GM21526 (cell line): ENCODE measurements at regions not wholly inside any gene's neighbourhood (a gene's known extent, or its start where the extent isn't known, plus 50 kb on each side); places are given as distances from the start of the nearest gene placed in this dataset.
A peak's percentile ranks its signal among the peaks of the same experiment; 100 is the strongest.

ENCODE experiments used
- ATAC-seq: cut with Tn5 transposase; IDR thresholded peaks from one replicate; pipeline ENCODE4 v1.9.1; 2021; ENCODE audit warnings: moderate library complexity; ENCODE audit not compliant: unreplicated experiment, low FRiP score

- ATAC-seq, result no peak
These were observed 51.0 kb downstream of the CCDC54 start for GRCh38 chr3:107428051-107428858.

DNA sequence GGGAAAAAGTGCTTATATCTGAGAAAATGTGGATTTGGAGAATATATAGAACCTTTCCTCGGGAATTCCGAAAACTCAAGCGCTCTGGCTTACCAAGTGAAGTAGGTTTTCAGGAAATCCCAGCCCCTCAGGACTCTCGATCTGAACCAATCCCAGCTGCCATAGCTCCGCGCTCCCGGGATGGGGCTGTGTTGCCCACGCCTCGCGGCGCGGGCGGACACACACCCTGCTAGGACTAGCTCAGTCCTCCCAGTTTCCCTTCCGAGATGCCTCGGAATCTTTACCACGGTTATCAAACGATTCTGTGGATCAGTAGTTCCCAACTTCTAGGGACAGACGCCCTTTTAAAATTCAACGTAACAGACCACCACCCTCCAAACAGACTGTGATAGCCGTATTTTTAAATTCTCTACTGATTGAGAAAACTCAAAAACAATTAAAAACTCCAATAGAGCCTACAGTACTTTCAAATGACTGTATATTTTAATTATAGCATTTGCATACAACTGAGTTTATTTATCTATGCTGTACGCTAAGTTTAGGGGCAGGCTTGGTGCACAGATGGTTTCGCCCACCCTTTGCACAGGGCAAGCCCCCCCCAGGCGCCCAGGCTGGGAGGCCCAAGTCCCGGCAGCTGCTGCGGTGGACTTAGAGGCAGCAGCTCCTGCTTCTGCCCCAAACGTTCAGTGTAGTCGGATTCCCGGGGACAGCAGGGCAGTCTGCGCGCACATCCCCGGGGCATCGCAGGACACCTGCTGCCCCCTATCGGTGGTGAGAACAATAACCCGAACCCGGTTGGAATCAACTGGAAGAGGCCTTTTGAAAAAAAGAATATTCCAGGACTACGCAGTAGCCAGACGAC is 52.3 kb downstream of the CCDC54 start:
- peak; percentile 62 for ATAC-seq

GRCh38 chr3:107430214-107430995 is 53.2 kb downstream of the CCDC54 start:
- ATAC-seq, result no peak

GRCh38 chr3:107430996-107431245 is 53.7 kb downstream of the CCDC54 start:
- peak; percentile 24 for ATAC-seq

DNA sequence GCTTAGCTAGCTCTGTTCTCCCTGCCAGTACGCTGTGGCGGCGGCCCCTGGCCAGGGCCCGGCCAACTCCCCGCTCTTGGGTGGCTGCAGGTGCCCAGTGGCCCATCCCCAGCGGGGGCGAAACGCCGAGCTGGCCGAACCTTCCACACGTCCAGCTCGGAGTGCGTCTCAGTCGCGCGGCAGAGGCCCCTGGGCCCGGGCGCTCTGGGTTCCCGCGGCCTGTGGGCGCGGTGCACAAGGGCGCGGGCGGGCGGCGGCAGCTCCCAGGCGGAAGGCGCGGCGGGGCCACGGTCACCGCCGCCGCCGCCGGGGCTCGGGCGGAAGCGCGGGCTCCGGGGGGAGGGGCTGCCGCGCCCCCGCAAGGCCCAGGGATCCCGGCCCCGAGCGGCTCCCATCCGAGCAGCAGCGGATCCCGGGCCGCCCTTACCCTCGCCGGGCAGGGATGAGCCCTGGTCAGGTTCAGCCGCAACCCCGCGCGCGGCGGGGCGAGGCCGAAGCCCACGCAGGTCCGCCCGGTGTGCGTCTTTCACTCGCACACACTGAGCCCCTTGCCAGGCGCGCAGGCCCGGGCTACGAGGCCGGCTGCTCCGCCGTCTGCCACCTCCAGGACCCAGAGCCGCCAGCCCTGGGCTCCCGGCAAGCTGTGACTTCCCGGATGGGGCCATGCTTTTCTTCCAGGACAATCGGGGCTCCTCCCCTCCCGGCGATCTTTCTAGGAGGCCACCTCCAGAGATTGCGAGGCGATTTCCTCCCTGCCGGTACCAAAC is 54.2 kb downstream of the CCDC54 start:
- peak; percentile 71 for ATAC-seq

DNA sequence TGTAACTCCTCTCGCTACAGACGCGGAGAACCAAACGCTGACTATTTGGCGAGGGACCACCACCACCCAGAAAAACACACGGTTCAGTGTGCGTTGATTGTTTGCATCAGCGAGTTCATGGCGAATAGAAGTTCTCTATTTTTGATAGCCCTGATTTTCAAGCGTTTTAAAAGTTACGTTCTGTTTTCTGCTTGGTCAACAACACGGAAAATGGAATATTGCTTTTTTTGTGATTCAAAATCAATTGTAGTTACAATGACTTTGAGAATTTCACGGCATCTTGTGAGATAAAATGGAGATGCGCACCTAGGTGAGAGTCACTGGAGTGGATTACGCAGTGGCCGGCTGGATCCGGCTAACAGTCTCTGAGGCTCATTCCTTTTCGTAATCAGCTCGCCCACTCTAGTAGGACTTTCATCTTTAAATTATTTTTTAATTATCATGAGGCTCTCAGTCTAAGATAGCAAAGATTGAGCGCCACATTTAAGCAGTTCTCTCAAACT is 54.8 kb downstream of the CCDC54 start:
- ATAC-seq, result no peak

DNA sequence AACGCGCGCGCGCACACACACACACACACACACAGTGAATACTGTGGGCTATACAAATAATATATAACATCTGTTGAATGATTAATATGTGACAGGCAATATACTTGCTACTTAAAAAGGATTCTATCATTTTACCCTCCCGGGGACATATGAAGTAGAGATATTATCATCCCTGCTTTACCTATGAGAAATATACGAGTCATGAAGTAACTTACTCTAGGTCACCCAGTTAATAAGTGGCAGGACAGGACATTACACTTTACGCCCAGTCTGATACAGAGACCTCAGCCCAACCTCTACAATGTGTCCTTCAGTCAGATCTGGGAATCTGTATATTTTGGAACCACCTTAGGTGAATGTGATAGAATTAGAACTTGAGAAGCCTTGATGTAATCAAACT is 55.4 kb downstream of the CCDC54 start:
- no peak for ATAC-seq

DNA sequence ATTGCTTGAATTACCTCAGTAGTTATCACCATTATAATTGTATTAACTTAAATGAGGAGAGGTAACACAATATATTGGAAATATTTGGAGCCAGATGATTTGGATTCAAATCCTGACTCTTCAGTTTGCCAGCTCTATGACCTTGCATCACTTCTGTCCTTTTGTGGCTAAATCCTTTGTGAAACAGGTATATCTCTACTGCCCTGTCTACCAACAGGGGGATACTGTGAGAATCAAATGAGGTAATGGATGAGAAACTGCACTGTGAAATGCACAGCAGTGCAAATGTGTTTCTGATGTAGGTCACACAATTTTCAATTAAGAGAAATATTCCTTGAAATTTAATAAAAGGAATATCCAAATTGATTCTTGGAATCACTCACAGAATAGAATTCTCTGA is 58.8 kb downstream of the CCDC54 start:
- no peak for ATAC-seq

GRCh38 chr3:107438671-107439070 is 61.4 kb downstream of the CCDC54 start:
- ATAC-seq, result no peak

DNA sequence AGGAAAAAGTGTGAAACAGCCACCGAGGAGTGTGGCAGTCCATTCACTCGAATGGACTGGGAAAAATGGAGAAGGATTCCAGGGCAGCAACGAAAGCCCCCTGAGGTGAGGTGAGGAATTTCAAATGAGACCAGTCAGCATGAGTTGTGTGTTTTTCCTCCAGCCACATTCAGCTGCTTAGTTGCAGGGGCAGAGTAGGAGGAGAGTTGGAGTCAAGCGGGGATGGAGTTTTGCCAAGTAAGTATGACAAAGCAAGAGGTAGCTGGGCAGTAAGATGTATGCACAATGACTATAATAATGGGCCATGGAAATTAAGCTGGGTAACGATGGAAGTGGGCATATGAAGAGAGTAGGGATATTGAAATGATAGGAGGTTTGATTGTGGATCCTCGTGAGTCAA is 64.4 kb downstream of the CCDC54 start:
- no peak for ATAC-seq

- no peak for ATAC-seq
These were observed 66.2 kb downstream of the CCDC54 start for GRCh38 chr3:107443461-107443860.

DNA sequence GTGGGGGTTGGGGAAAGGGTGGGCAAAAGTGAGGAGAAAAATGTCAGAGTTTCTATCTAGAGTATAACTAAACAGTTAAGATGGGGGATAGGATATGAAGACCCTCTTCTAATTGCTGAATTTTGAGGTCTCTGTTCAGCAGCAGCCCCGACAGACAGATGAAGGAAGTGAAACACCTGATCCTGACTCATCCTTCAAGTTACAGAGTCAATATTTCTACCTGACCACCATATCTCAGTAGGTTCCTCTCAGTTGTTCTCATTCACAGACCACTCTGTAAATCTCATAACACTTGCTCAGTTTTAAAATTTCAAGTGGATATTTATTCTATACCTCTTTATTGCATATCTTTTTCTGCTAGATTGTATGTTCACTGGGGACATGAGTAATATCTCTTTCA is 69.5 kb downstream of the CCDC54 start:
- no peak for ATAC-seq

- ATAC-seq, result no peak
These were observed 72.4 kb upstream of the BBX start for GRCh38 chr3:107450254-107450893.

DNA sequence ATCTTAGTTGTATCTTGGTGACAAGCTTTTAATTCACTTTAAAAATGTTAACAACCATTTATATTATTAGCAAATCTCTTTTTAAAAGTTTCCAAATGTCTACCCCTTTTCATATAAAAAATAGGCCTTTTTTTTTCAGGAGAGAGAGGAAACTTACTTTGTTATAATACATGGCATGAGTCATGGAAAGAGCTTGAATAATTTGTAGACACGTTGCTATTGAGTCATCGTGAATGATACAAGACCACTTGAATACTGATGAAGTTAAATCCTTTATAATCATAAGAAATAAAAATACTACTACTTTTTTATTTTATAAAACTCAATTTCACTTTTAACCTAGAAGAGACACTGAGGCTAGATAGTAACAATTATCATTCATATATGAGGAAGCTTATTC is 70.3 kb upstream of the BBX start:
- no peak for ATAC-seq

DNA sequence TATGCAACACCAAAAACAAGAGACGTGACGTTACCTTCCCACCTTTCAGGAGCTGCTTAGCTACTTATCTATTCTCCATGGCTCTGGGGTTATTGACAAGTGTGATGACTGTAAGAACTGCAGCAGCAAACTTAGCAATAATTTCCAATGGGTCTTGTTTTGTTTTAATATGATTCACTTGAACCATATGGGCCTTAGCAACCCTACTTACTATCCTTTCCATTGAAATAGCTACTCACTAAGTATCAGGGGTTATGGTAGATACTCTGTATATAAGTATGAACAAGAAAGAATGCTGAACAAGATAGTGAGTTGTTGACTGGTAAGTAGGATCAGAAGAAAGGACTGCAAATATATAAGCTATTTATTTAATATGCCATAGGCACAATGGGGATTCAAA is 69.3 kb upstream of the BBX start:
- no peak for ATAC-seq

- no peak for ATAC-seq
These were observed 67.1 kb upstream of the BBX start for GRCh38 chr3:107455621-107456020.

GRCh38 chr3:107456501-107456900 is 66.3 kb upstream of the BBX start:
- no peak for ATAC-seq

- ATAC-seq, result no peak
These were observed 63.9 kb upstream of the BBX start for GRCh38 chr3:107458871-107459270.

GRCh38 chr3:107461721-107462120 is 61.0 kb upstream of the BBX start:
- ATAC-seq, result no peak

- ATAC-seq, result no peak
These were observed 58.7 kb upstream of the BBX start for GRCh38 chr3:107464037-107464436.
